CD4-positive, alpha-beta T cell (primary cell): ENCODE measurements at regions not wholly inside any gene's neighbourhood (a gene's known extent, or its start where the extent isn't known, plus 50 kb on each side); places are given as distances from the start of the nearest gene placed in this dataset.

Source experiments
- ATAC-seq: fragments of 200-7000 bp; cut with Tn5 transposase; one replicate; pipeline ENCODE4 v1.10.0; 2022; ENCODE audit warnings: mild to moderate bottlenecking; ENCODE audit not compliant: poor library complexity
- CTCF ChIA-PET: fragments of 350-600 bp; sonication (Branson Sonifier 250); formaldehyde crosslinking; loops from one replicate; lab custom pipeline; 2021; ENCODE audit warnings: antibody characterized with exemption, inconsistent platforms; lab: Charles Lee
- POLR2A ChIA-PET: fragments of 350-600 bp; sonication (Branson Sonifier 250); formaldehyde crosslinking; loops from one replicate; lab custom pipeline; 2021; ENCODE audit warnings: antibody characterized with exemption, inconsistent platforms; lab: Charles Lee
- DNase-seq, 14 experiments: peaks; one replicate each; pipeline ENCODE4 v3.0.0-alpha.2; 2013 to 2020; ENCODE audit warnings: mixed read lengths in 2 of 14
- H3K27ac ChIP-seq, 2 donors: one replicate each; pipeline versions ENCODE4 v1.5.1 to v1.7.0; 2013; ENCODE audit warnings: low read length in 2 of 2, low read depth in 1 of 2, mild to moderate bottlenecking in 1 of 2
- H3K27me3 ChIP-seq, 2 experiments: 1 replicate in 1 of 2; 2 replicates in 1 of 2; pipeline versions ENCODE4 v1.6.1 to v1.7.0; 2013; ENCODE audit warnings: low read length in 2 of 2, control low read depth in 1 of 2, mild to moderate bottlenecking in 1 of 2, moderate library complexity in 1 of 2; ENCODE audit not compliant: insufficient read depth in 2 of 2, control insufficient read depth in 1 of 2
- H3K36me3 ChIP-seq: one replicate; pipeline ENCODE4 v1.6.1; 2013; ENCODE audit warnings: low read length, control low read depth; ENCODE audit not compliant: insufficient read depth
- H3K4me1 ChIP-seq: one replicate; pipeline ENCODE4 v1.6.1; 2013; ENCODE audit warnings: low read length, control low read depth; ENCODE audit not compliant: insufficient read depth
- H3K4me3 ChIP-seq: one replicate; pipeline ENCODE4 v1.5.1; 2013; ENCODE audit warnings: mild to moderate bottlenecking, low read length, moderate library complexity
- H3K9me3 ChIP-seq, 2 experiments: 1 replicate in 1 of 2; 2 replicates in 1 of 2; pipeline versions ENCODE4 v1.6.1 to v1.7.0; 2013; ENCODE audit warnings: low read length in 2 of 2, mild to moderate bottlenecking in 2 of 2, control low read depth in 1 of 2, moderate library complexity in 1 of 2; ENCODE audit not compliant: control insufficient read depth in 1 of 2, insufficient read depth in 1 of 2
- H3K27ac Mint-ChIP-seq: one replicate; pipeline ENCODE4 v1.8.0; 2020; ENCODE audit warnings: mixed read lengths
- H3K27me3 Mint-ChIP-seq: one replicate; pipeline ENCODE4 v1.8.0; 2021; ENCODE audit warnings: mixed read lengths
- H3K36me3 Mint-ChIP-seq: one replicate; pipeline ENCODE4 v1.8.0; 2021; ENCODE audit warnings: low read depth, mixed read lengths
- H3K4me1 Mint-ChIP-seq: one replicate; pipeline ENCODE4 v1.8.0; 2021; ENCODE audit warnings: low read depth, mixed read lengths
- H3K4me3 Mint-ChIP-seq: one replicate; pipeline ENCODE4 v1.8.0; 2020; ENCODE audit warnings: mild to moderate bottlenecking, mixed read lengths
- H3K9me3 Mint-ChIP-seq: one replicate; pipeline ENCODE4 v1.8.0; 2020; ENCODE audit warnings: mixed read lengths
- CTCF ChIP-seq: fragments of 200-600 bp; IDR thresholded peaks from one replicate; pipeline ENCODE4 v1.8.0; 2022; ENCODE audit warnings: antibody characterized with exemption, mild to moderate bottlenecking
- intact Hi-C, 2 experiments: fragments of 100-400 bp; cut with DNase I in 1 of 2; cut with micrococcal nuclease in 1 of 2; formaldehyde crosslinking; loops; one replicate each; pipeline versions ENCODE4 v1.15.1 to v1.9.0; 2023 to 2025; cut with DNase I, micrococcal nuclease

GRCh38 chr16:73113336-73113735 lies 65.4 kb upstream of the ZFHX3 start:
- Mint-ChIP-seq H3K4me1 (no peaks in the 10 kb centered on the region), H3K27ac (no peak overlapping the region), H3K9me3 (peaks cover under 1% of the 10 kb centered on the region), H3K36me3 (no peaks in the 10 kb centered on the region), H3K4me3 (no peak overlapping the region), H3K27me3 (no peaks in the 10 kb centered on the region)
- TF ChIP-seq CTCF: no peak
- Histone ChIP-seq H3K9me3 (peaks cover 5 to 6% of the 10 kb centered on the region in 2 experiments), H3K27ac (no peak overlapping the region), H3K4me3 (no peak overlapping the region), H3K36me3 (no peaks in the 10 kb centered on the region), H3K27me3 (no peaks in the 10 kb centered on the region), H3K4me1 (no peaks in the 10 kb centered on the region)
- ChIA-PET POLR2A (no interaction called here), CTCF (no interaction called here)
- DNase-seq (peak in 1 of 14 experiments; percentile 21), ATAC-seq (no peak)
- intact Hi-C loops: no loop called here

GRCh38 chr16:73108195-73108963 lies 60.5 kb upstream of the ZFHX3 start:
- no peak overlapping the region for H3K27ac Mint-ChIP-seq
- no peaks in the 10 kb centered on the region for H3K4me1 Mint-ChIP-seq
- no peak for DNase-seq
- no peaks in the 10 kb centered on the region for H3K36me3 Mint-ChIP-seq
- POLR2A ChIA-PET: no interaction called here
- H3K27me3 ChIP-seq: no peaks in the 10 kb centered on the region
- H3K9me3 ChIP-seq: no peaks in the 10 kb centered on the region
- no peak for ATAC-seq
- no peak for TF ChIP-seq CTCF
- CTCF ChIA-PET: no interaction called here
- no peaks in the 10 kb centered on the region for H3K27me3 Mint-ChIP-seq
- no peak overlapping the region for H3K4me3 Mint-ChIP-seq
- no peaks in the 10 kb centered on the region for H3K4me1 ChIP-seq
- no peak overlapping the region for H3K27ac ChIP-seq
- no peak overlapping the region for H3K4me3 ChIP-seq
- intact Hi-C loops: no loop called here
- no peaks in the 10 kb centered on the region for H3K9me3 Mint-ChIP-seq
- no peaks in the 10 kb centered on the region for H3K36me3 ChIP-seq

GRCh38 chr16:73107371-73107770 lies 59.4 kb upstream of the ZFHX3 start:
- no peak for DNase-seq
- no peak for ATAC-seq
- ChIA-PET POLR2A (no interaction called here), CTCF (no interaction called here)
- Mint-ChIP-seq H3K27ac (no peak overlapping the region), H3K9me3 (no peaks in the 10 kb centered on the region), H3K27me3 (no peaks in the 10 kb centered on the region), H3K4me3 (no peak overlapping the region), H3K4me1 (no peaks in the 10 kb centered on the region), H3K36me3 (no peaks in the 10 kb centered on the region)
- H3K27ac ChIP-seq: no peak overlapping the region
- H3K36me3 ChIP-seq: no peaks in the 10 kb centered on the region
- no peaks in the 10 kb centered on the region for H3K27me3 ChIP-seq
- H3K4me3 ChIP-seq: no peak overlapping the region
- no peak for TF ChIP-seq CTCF
- intact Hi-C loops: no loop called here
- no peaks in the 10 kb centered on the region for H3K9me3 ChIP-seq
- H3K4me1 ChIP-seq: no peaks in the 10 kb centered on the region
